Activated CD4-positive, alpha-beta memory T cell treated with anti-CD3 and anti-CD28 coated beads for 36 hours (primary cell): ENCODE measurements at regions not wholly inside any gene's neighbourhood (a gene's known extent, or its start where the extent isn't known, plus 50 kb on each side); places are given as distances from the start of the nearest gene placed in this dataset.

Source experiments
- CTCF ChIA-PET: fragments of 350-600 bp; sonication (Branson Sonifier 250); formaldehyde crosslinking; loops from one replicate; lab custom pipeline; 2021; ENCODE audit warnings: antibody characterized with exemption, inconsistent platforms; lab: Charles Lee
- POLR2A ChIA-PET: fragments of 350-600 bp; sonication (Branson Sonifier 250); formaldehyde crosslinking; loops from one replicate; lab custom pipeline; 2021; ENCODE audit warnings: antibody characterized with exemption; lab: Charles Lee
- DNase-seq: peaks from one replicate; pipeline ENCODE4 v3.0.0-alpha.2; 2020
- H3K27ac Mint-ChIP-seq: one replicate; pipeline ENCODE4 v1.8.0; 2021; ENCODE audit warnings: mixed read lengths
- H3K27me3 Mint-ChIP-seq: one replicate; pipeline ENCODE4 v1.8.0; 2021; ENCODE audit warnings: mixed read lengths
- H3K36me3 Mint-ChIP-seq: one replicate; pipeline ENCODE4 v1.8.0; 2021; ENCODE audit warnings: mixed read lengths
- H3K4me1 Mint-ChIP-seq: one replicate; pipeline ENCODE4 v1.8.0; 2021; ENCODE audit warnings: low read depth, mixed read lengths
- H3K4me3 Mint-ChIP-seq: one replicate; pipeline ENCODE4 v1.8.0; 2021; ENCODE audit warnings: mild to moderate bottlenecking, mixed read lengths
- H3K9me3 Mint-ChIP-seq: one replicate; pipeline ENCODE4 v1.8.0; 2021; ENCODE audit warnings: mixed read lengths
- intact Hi-C: fragments of 100-400 bp; cut with micrococcal nuclease; formaldehyde crosslinking; loops from one replicate; pipeline ENCODE4 v1.15.1; 2023

DNA sequence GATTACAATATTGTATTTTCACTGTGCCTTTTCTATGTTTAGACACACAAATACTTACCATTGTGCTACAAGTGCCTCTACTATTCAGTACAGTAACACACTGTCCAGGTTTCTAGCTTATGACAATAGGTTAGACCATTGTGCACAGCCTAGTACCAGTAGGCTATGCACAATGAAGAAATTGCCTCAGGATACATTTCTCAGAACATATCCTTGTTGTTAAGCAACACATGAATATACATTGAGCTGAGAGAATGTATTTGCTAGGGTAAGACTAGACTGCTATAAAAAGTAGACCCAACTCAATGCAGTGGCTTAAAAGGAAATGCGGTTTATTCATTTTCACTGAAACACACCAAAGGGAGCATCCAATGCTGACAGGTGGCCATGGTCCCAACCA is 285.1 kb downstream of the HS3ST3A1 start:
- no peak overlapping the region for H3K4me3 Mint-ChIP-seq
- ChIA-PET POLR2A (no interaction called here), CTCF (no interaction called here)
- no peaks in the 10 kb centered on the region for H3K4me1 Mint-ChIP-seq
- DNase-seq = no peak
- peaks cover 3% of the 10 kb centered on the region for H3K27me3 Mint-ChIP-seq
- intact Hi-C loops = no loop called here
- no peaks in the 10 kb centered on the region for H3K36me3 Mint-ChIP-seq
- H3K27ac Mint-ChIP-seq = no peak overlapping the region
- no peaks in the 10 kb centered on the region for H3K9me3 Mint-ChIP-seq

DNA sequence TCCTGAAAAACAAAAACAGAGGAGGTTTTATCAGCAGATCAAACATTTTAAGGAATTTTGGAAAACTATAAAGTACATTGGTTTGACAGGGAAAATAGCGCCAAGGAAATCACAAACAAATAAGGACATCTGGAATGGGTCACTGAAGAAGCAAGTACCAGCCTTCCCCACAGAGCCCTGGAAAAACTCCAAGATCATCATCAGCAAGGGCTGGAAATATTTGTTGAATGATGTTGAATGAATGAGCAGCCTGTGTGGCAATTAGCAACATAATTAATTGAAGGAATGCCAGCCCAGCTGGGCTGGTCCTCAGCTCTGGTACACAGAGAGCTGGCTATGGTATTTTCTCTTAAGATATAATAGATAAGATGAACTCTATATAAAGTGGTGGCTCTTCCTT is 290.4 kb downstream of the HS3ST3A1 start:
- Mint-ChIP-seq H3K36me3 (no peaks in the 10 kb centered on the region), H3K27me3 (peaks cover 4% of the 10 kb centered on the region), H3K4me1 (no peaks in the 10 kb centered on the region), H3K27ac (no peak overlapping the region), H3K4me3 (no peak overlapping the region), H3K9me3 (peaks cover 4% of the 10 kb centered on the region)
- ChIA-PET POLR2A (no interaction called here), CTCF (no interaction called here)
- intact Hi-C loops = no loop called here
- DNase-seq = no peak

DNA sequence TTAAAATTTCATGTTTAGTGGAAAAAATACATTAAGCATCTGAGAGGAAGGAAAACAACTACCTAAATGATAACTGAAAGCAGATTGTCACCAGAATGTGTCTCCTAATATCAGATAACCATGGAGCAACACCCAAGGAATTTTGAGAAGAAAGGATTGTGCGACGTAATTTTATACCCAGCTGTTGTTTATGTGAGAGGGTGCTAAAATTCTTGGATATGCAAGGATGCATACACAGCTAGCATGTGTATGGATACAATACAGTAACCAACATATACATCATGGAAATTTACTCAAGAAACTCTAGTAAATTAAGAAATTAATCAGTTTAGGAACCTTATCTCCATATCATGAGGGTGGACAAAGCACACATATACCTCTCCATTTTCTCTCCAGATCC is 290.9 kb downstream of the HS3ST3A1 start:
- H3K36me3 Mint-ChIP-seq = no peaks in the 10 kb centered on the region
- ChIA-PET POLR2A (no interaction called here), CTCF (no interaction called here)
- H3K4me1 Mint-ChIP-seq = no peaks in the 10 kb centered on the region
- intact Hi-C loops = no loop called here
- H3K27ac Mint-ChIP-seq = no peak overlapping the region
- peaks cover 4% of the 10 kb centered on the region for H3K27me3 Mint-ChIP-seq
- no peak for DNase-seq
- peaks cover 5% of the 10 kb centered on the region for H3K9me3 Mint-ChIP-seq
- no peak overlapping the region for H3K4me3 Mint-ChIP-seq

DNA sequence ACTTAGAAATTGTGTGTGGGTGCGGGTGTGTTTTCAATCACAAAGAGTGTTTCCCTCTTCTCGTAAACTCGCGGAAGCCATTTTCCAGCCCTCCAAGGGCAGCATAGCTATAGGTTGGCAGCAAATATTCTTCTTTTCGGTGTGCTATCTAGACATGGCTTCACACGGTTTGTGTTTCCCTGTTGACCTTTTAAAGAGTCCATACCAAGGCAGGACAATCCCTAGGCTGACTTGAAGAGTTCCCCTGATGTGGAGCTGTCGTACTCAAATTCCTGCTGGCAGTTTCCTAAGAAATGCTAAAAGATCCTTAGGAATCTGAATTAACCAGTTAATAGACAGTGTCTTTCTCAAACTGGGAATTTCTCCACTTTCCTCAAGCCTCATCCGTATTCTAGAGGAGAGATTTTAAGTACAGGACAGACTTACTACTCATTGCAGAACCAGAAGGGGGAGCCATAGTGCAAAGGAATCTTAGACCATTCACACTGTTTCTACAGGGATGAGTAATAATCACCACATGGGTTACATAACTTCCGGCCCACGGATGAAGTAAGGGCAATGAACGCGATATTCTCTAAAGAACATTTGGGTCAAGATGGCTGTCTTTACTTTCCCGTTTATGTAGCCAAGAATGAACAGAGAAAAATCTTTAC is 288.6 kb upstream of the ELAC2 start:
- peak; percentile 10 for DNase-seq
- POLR2A ChIA-PET = no interaction called here
- no peak overlapping the region for H3K4me3 Mint-ChIP-seq
- H3K27ac Mint-ChIP-seq = no peak overlapping the region
- no peaks in the 10 kb centered on the region for H3K36me3 Mint-ChIP-seq
- CTCF ChIA-PET = no interaction called here
- H3K27me3 Mint-ChIP-seq = peaks cover 8% of the 10 kb centered on the region
- H3K4me1 Mint-ChIP-seq = no peaks in the 10 kb centered on the region
- intact Hi-C loops = no loop called here
- peaks cover 5% of the 10 kb centered on the region for H3K9me3 Mint-ChIP-seq

DNA sequence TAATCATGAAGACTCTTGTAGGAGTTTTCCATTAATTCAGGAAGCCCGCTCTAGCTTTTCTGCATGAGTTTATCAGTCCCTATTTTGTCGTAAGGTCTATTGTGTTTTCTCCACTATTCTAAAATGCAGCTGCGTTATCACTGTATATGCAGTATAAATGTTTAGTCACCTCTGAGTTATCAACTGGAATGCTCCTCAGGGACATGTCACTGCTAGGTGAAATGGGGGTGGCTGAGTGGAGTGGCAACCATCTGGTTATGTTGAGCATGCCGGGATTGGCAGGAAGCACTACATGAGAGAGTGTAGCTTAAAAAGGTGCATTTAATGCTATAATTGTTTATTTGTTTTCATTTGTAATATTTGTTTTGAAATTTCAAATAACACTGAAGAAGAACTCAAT is 285.2 kb upstream of the ELAC2 start:
- no peaks in the 10 kb centered on the region for H3K36me3 Mint-ChIP-seq
- no peak overlapping the region for H3K4me3 Mint-ChIP-seq
- peaks cover 4% of the 10 kb centered on the region for H3K27me3 Mint-ChIP-seq
- H3K9me3 Mint-ChIP-seq = peaks cover 5% of the 10 kb centered on the region
- no peak for DNase-seq
- H3K27ac Mint-ChIP-seq = no peak overlapping the region
- no peaks in the 10 kb centered on the region for H3K4me1 Mint-ChIP-seq
- CTCF ChIA-PET = no interaction called here
- POLR2A ChIA-PET = no interaction called here
- intact Hi-C loops = no loop called here

DNA sequence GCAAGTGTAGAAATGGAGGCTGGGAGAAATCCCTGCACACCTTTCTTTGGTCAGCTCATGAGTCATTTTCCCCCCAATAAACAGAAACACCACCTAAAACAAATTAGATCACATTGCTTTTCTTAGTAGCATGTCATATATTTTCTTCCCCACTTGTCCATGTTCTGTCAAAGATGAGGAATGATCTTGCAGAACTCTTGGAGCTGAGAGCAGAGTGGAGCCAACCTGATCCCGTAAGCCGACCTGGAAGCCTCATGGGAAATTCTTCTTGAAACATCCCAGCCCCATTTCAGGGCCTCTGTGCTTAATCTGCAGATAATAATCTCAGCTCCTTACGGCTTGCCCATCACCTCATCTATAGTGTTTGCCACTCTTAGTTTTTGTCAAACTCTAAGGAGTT is 284.6 kb upstream of the ELAC2 start:
- intact Hi-C loops = no loop called here
- H3K4me3 Mint-ChIP-seq = no peak overlapping the region
- no peaks in the 10 kb centered on the region for H3K36me3 Mint-ChIP-seq
- POLR2A ChIA-PET = no interaction called here
- CTCF ChIA-PET = no interaction called here
- peaks cover 4% of the 10 kb centered on the region for H3K27me3 Mint-ChIP-seq
- no peak overlapping the region for H3K27ac Mint-ChIP-seq
- H3K4me1 Mint-ChIP-seq = no peaks in the 10 kb centered on the region
- H3K9me3 Mint-ChIP-seq = peaks cover 5% of the 10 kb centered on the region
- DNase-seq = no peak

DNA sequence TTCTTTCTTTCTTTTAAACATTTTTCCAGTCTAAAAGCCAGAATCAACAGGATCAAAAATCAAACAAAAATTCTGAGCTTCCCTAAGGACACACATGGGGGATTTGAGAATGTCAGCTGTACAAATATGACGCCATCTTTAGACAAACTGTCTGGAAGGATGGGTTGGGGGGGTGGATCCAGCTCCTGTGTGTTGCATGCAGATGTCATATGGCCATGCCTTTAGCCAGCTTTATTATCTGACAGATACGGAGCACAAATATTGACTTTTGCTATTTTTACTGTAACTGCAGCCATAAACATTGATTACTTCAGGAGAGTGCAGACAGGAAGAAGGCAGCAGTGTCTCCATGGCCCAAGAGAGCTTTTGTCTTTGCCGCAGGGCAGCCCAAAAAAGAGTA is 279.4 kb upstream of the ELAC2 start:
- Mint-ChIP-seq H3K4me3 (no peak overlapping the region), H3K9me3 (no peaks in the 10 kb centered on the region), H3K27me3 (peaks cover 4% of the 10 kb centered on the region), H3K36me3 (no peaks in the 10 kb centered on the region), H3K27ac (no peak overlapping the region), H3K4me1 (no peaks in the 10 kb centered on the region)
- ChIA-PET CTCF (no interaction called here), POLR2A (no interaction called here)
- intact Hi-C loops = no loop called here
- no peak for DNase-seq

DNA sequence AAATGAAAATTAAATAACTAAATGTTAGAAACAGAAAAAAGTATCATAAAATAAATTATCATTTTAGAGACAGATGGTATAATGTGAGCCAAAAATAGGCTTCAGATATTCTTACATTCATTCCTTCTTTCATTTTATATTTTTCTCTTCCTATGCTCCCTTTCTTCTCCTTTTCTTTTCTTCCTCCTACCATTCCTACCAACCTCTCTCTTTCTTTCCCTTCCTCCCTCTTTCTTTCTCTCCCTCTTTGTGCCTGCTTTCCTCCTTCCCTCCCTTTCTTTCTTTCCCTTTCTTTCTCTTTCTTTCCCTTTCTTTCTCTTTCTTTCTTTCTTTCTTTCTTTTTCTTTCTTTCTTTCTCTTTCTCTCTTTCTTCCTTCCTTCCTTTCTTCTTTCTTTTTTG is 275.6 kb upstream of the ELAC2 start:
- H3K9me3 Mint-ChIP-seq = no peaks in the 10 kb centered on the region
- no peaks in the 10 kb centered on the region for H3K4me1 Mint-ChIP-seq
- ChIA-PET CTCF (no interaction called here), POLR2A (no interaction called here)
- no peak for DNase-seq
- H3K27ac Mint-ChIP-seq = no peak overlapping the region
- H3K36me3 Mint-ChIP-seq = no peaks in the 10 kb centered on the region
- intact Hi-C loops = no loop called here
- no peaks in the 10 kb centered on the region for H3K27me3 Mint-ChIP-seq
- H3K4me3 Mint-ChIP-seq = no peak overlapping the region

DNA sequence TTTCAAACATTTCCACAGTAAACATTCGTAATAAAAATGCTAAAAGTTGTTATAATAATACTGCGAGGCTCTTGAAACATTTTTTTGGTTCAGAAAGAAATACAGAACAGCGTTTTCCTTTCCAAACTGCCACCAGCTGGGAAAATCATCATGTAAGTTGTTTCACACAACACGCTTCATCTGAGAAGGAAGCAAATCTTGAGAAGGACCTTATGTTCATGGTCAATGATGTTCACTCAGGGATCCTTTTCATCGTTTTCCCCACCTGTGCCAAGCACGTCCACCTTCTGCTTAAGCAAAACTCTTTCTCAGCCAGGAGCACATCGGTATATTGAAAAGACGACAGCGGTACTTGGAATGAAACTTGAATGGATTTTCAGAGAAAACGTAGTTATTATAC is 274.5 kb upstream of the ELAC2 start:
- Mint-ChIP-seq H3K9me3 (no peaks in the 10 kb centered on the region), H3K27ac (no peak overlapping the region), H3K4me1 (no peaks in the 10 kb centered on the region), H3K4me3 (no peak overlapping the region), H3K27me3 (no peaks in the 10 kb centered on the region), H3K36me3 (no peaks in the 10 kb centered on the region)
- DNase-seq = no peak
- intact Hi-C loops = no loop called here
- CTCF ChIA-PET = no interaction called here
- POLR2A ChIA-PET = no interaction called here

DNA sequence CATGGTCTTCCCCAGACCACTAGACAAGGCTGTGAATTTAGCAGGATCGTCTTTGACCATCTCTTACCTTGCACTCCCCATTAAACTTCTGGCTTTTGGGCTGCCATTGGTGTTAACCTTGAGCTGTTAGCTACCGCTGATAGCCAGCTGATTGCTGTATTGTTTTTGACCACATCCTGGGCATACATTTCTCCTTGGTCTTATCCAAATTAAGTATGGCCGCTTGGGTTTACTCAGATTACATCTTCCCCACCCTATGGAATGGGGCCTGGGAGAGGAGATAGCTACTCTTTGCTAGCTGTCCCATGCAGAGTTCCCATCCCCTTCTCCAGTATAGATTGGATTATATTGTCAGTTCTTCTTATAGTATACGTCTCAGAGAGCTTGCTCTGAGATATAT is 270.4 kb upstream of the ELAC2 start:
- POLR2A ChIA-PET = no interaction called here
- no peak for DNase-seq
- H3K9me3 Mint-ChIP-seq = no peaks in the 10 kb centered on the region
- CTCF ChIA-PET = no interaction called here
- no peak overlapping the region for H3K27ac Mint-ChIP-seq
- H3K4me3 Mint-ChIP-seq = no peak overlapping the region
- no peaks in the 10 kb centered on the region for H3K4me1 Mint-ChIP-seq
- no peaks in the 10 kb centered on the region for H3K36me3 Mint-ChIP-seq
- intact Hi-C loops = no loop called here
- no peaks in the 10 kb centered on the region for H3K27me3 Mint-ChIP-seq

DNA sequence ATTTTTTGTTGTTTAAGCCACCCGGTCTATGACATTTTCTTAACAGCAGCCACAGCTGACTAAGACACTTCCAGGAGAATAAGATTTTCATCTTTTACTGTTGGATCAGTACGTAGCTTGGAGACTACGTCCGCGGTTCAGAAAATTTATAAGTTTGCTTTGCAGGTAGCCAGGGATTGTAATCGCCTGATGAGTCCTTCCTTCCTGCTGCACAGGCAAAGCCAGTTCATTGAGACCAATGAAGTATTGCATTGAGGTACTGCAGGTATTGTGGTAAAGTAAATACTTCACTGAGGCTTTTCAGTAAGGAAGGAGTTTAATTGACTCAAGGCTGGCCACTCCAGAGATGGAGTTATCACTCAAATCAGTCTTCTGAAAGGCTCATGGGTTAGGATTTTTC is 269.4 kb upstream of the ELAC2 start:
- ChIA-PET POLR2A (no interaction called here), CTCF (no interaction called here)
- intact Hi-C loops = no loop called here
- Mint-ChIP-seq H3K27ac (no peak overlapping the region), H3K4me1 (no peaks in the 10 kb centered on the region), H3K36me3 (no peaks in the 10 kb centered on the region), H3K9me3 (no peaks in the 10 kb centered on the region), H3K27me3 (no peaks in the 10 kb centered on the region), H3K4me3 (no peak overlapping the region)
- no peak for DNase-seq

DNA sequence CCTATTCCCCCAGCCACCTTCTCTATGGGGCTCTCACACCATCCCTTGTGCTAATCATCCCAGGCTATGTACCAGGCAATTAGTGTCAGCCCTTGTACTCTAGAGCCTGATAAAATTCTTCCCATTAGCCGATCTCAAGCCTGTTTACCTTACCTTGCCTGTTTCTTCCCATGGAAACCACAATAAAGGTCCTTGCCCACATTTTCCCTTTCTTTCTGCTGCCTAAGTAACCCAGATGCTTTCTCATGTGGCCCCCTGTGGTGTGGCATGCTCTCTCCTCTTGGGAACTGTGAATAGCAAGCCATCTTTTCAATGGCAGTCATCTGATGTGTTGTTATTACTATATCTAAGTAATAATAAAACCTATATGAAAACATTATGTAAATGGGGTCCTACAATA is 265.8 kb upstream of the ELAC2 start:
- Mint-ChIP-seq H3K4me3 (no peak overlapping the region), H3K4me1 (no peaks in the 10 kb centered on the region), H3K9me3 (no peaks in the 10 kb centered on the region), H3K36me3 (no peaks in the 10 kb centered on the region), H3K27ac (no peak overlapping the region), H3K27me3 (no peaks in the 10 kb centered on the region)
- CTCF ChIA-PET = no interaction called here
- POLR2A ChIA-PET = no interaction called here
- intact Hi-C loops = no loop called here
- no peak for DNase-seq

DNA sequence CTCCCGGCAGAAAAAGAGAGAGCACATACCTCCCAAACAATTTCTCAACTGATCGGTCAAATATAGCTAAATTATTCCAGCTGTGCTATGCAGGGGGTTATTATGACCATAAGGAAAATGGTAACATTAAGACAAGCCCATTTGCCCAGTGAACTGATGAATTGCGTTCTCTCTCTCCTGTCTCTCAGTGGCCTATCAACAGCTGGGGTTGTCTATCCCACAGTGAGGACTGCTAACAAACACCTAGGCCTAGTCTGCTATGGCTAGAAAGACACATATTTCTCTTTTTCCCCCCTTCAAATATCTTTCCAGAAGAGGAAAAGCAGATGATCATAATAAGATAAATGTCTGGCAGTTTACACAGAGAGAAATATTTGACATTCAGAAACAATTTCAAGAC is 263.8 kb upstream of the ELAC2 start:
- Mint-ChIP-seq H3K9me3 (no peaks in the 10 kb centered on the region), H3K36me3 (no peaks in the 10 kb centered on the region), H3K4me3 (no peak overlapping the region), H3K4me1 (no peaks in the 10 kb centered on the region), H3K27ac (no peak overlapping the region), H3K27me3 (no peaks in the 10 kb centered on the region)
- intact Hi-C loops = no loop called here
- DNase-seq = no peak
- ChIA-PET CTCF (no interaction called here), POLR2A (no interaction called here)
